Ectodermal cell (in vitro differentiated cells): ENCODE measurements at regions not wholly inside any gene's neighbourhood (a gene's known extent, or its start where the extent isn't known, plus 50 kb on each side); places are given as distances from the start of the nearest gene placed in this dataset.

ENCODE experiments used
- H3K27ac ChIP-seq: 2 replicates; pipeline ENCODE4 v1.7.0; 2013; ENCODE audit warnings: mild to moderate bottlenecking, low read depth, low read length; ENCODE audit not compliant: insufficient read depth, poor library complexity, severe bottlenecking
- H3K27me3 ChIP-seq: 2 replicates; pipeline ENCODE4 v1.7.0; 2013; ENCODE audit warnings: mild to moderate bottlenecking, low read length; ENCODE audit not compliant: insufficient read depth, control insufficient read depth, poor library complexity, severe bottlenecking
- H3K36me3 ChIP-seq: one replicate; pipeline ENCODE4 v1.7.0; 2013; ENCODE audit warnings: low read length; ENCODE audit not compliant: control insufficient read depth, insufficient read depth
- H3K4me1 ChIP-seq: one replicate; pipeline ENCODE4 v1.7.0; 2013; ENCODE audit warnings: low read length; ENCODE audit not compliant: control insufficient read depth, insufficient read depth
- H3K4me3 ChIP-seq: 2 replicates; pipeline ENCODE4 v1.7.0; 2013; ENCODE audit warnings: low read depth, low read length, control low read depth; ENCODE audit not compliant: insufficient read depth
- H3K9me3 ChIP-seq: 2 replicates; pipeline ENCODE4 v1.7.0; 2013; ENCODE audit warnings: mild to moderate bottlenecking, low read length, moderate library complexity; ENCODE audit not compliant: control insufficient read depth
- WGBS, 2 experiments: methylation state at CpG; one replicate each; pipeline ENCODE4 v1.1.7; 2013; ENCODE audit warnings: missing lambda C conversion rate in 2 of 2; 5-methylcytosine and 5-hydroxymethylcytosine counted together

GRCh38 chr5:2576823-2577222 lies 174.7 kb downstream of the IRX2 start:
- H3K4me3 ChIP-seq = no peak overlapping the region
- no peaks in the 10 kb centered on the region for H3K36me3 ChIP-seq
- 95% methylated on average over 11 of the region's 11 CpGs for WGBS, 2 experiments
- H3K9me3 ChIP-seq = no peaks in the 10 kb centered on the region
- no peak overlapping the region for H3K27ac ChIP-seq
- H3K27me3 ChIP-seq = no peaks in the 10 kb centered on the region
- no peaks in the 10 kb centered on the region for H3K4me1 ChIP-seq

- peaks cover under 1% of the 10 kb centered on the region for H3K4me1 ChIP-seq
- no peaks in the 10 kb centered on the region for H3K27me3 ChIP-seq
- 77 to 89% methylated on average over 1 of the region's 1 CpG for WGBS, 2 experiments
Measured at GRCh38 chr5:2575871-2576270, 175.6 kb downstream of the IRX2 start.

DNA sequence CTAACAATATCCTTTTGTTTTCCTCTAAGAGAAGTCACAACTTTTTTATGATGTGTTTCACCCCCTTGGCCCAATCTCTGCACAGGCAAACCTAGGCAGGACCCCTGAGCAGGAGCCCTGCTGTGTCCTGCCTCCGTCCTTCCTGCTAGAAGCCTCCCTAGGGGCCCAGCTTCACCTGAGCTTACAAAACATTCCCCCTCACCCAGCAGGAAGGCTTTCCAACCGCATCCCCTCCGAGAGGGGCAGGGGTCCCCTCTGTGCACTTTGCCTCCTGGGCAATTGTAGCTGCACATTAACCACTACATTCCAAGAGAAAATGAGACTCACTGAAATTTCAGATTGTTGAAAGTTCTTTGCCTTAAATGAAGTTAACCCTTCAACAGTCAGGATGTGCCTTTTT lies 176.2 kb downstream of the IRX2 start:
- H3K27me3 ChIP-seq = no peaks in the 10 kb centered on the region
- 35 to 44% methylated on average over 3 of the region's 3 CpGs for WGBS, 2 experiments
- H3K4me3 ChIP-seq = no peak overlapping the region
- H3K27ac ChIP-seq = no peak overlapping the region
- H3K4me1 ChIP-seq = peaks cover 6% of the 10 kb centered on the region
- H3K36me3 ChIP-seq = no peaks in the 10 kb centered on the region
- no peaks in the 10 kb centered on the region for H3K9me3 ChIP-seq

More at GRCh38 chr5:2575871-2576270, 175.6 kb downstream of the IRX2 start:
- Histone ChIP-seq H3K4me3 (no peak overlapping the region), H3K27ac (no peak overlapping the region), H3K36me3 (no peaks in the 10 kb centered on the region), H3K9me3 (no peaks in the 10 kb centered on the region)

GRCh38 chr5:2574155-2574554 lies 177.3 kb downstream of the IRX2 start:
- Histone ChIP-seq H3K36me3 (no peaks in the 10 kb centered on the region), H3K27me3 (no peaks in the 10 kb centered on the region), H3K4me1 (peaks cover 8% of the 10 kb centered on the region), H3K27ac (no peak overlapping the region), H3K9me3 (no peaks in the 10 kb centered on the region), H3K4me3 (no peak overlapping the region)
- 94 to 96% methylated on average over 5 of the region's 5 CpGs for WGBS, 2 experiments

GRCh38 chr5:2570586-2570985 lies 180.9 kb downstream of the IRX2 start:
- H3K27ac ChIP-seq = no peak overlapping the region
- WGBS, 2 experiments = 60 to 61% methylated on average over 10 of the region's 10 CpGs
- no peaks in the 10 kb centered on the region for H3K27me3 ChIP-seq
- H3K36me3 ChIP-seq = no peaks in the 10 kb centered on the region
- H3K9me3 ChIP-seq = no peaks in the 10 kb centered on the region
- peaks cover 8% of the 10 kb centered on the region for H3K4me1 ChIP-seq
- no peak overlapping the region for H3K4me3 ChIP-seq

DNA sequence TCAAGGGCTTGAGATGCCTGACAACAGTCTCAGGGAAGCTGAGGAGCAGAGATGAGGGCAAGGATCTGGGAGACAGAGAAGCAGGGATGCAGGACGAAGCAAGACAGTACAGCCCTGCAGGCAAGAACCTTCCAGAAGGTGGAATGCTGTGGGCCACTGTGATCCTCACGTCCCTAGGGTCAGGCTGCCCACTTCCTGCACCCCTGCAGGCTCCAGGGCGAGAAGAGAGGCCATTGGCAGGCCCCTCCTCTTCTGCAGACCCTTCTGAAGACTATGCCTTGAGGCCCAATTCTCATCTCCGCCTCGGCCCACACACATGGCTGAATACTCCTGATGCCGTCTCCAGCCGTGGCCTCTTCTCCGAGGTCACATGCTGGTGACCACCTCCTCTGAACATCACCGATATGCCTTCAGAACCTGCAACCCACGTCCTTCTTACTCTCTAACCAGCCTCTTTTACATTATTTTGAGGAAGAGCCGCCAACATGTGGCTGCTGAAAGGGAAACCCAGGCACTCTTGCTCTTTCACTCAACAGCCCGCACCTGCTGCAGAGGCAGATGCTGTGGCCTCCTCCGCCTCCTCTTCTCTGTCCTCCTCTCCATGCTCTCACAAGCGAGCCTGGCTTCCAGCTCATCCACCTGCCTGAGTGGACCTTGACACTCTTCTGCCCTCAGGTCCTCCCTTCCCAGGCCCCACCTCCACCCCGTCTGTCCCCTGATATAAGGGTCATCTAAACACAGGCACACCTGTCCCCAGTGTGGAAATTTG lies 181.5 kb downstream of the IRX2 start:
- no peak overlapping the region for H3K4me3 ChIP-seq
- no peaks in the 10 kb centered on the region for H3K36me3 ChIP-seq
- no peaks in the 10 kb centered on the region for H3K27me3 ChIP-seq
- H3K4me1 ChIP-seq = peaks cover 8% of the 10 kb centered on the region
- H3K27ac ChIP-seq = no peak overlapping the region
- no peaks in the 10 kb centered on the region for H3K9me3 ChIP-seq
- 92 to 94% methylated on average over 15 of the region's 15 CpGs for WGBS, 2 experiments

DNA sequence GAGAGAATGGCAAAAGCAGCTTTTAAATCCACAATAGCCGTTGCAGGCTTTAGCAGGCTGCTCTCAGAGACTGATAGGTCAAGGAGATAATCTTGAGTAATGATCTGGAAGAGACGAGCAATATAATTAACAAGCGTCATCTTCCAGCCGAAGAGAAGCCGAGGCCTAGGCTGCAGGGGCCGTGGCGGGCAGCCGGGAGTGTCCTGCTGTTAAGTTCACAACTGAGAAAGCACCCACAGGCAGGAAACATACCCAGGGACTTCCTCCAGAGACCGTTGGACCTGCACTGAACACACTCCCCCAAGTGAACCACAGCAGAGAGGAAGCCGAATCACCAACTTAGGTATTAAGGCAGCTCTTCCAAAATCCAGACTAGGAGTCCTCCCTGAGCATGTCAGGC lies 182.3 kb downstream of the IRX2 start:
- H3K27me3 ChIP-seq = no peaks in the 10 kb centered on the region
- no peak overlapping the region for H3K27ac ChIP-seq
- no peaks in the 10 kb centered on the region for H3K36me3 ChIP-seq
- no peaks in the 10 kb centered on the region for H3K9me3 ChIP-seq
- peaks cover 8% of the 10 kb centered on the region for H3K4me1 ChIP-seq
- no peak overlapping the region for H3K4me3 ChIP-seq
- WGBS, 2 experiments = 90 to 93% methylated on average over 10 of the region's 10 CpGs

GRCh38 chr5:2566284-2566683 lies 185.2 kb downstream of the IRX2 start:
- WGBS, 2 experiments = 91 to 93% methylated on average over 3 of the region's 3 CpGs
- Histone ChIP-seq H3K4me1 (peaks cover 8% of the 10 kb centered on the region), H3K9me3 (no peaks in the 10 kb centered on the region), H3K27me3 (no peaks in the 10 kb centered on the region), H3K4me3 (no peak overlapping the region), H3K36me3 (no peaks in the 10 kb centered on the region), H3K27ac (no peak overlapping the region)

- H3K27ac ChIP-seq = no peak overlapping the region
- WGBS, 2 experiments = 92 to 96% methylated on average over 6 of the region's 6 CpGs
- H3K9me3 ChIP-seq = no peaks in the 10 kb centered on the region
- H3K27me3 ChIP-seq = no peaks in the 10 kb centered on the region
- H3K36me3 ChIP-seq = no peaks in the 10 kb centered on the region
- H3K4me1 ChIP-seq = peaks cover 1% of the 10 kb centered on the region
- H3K4me3 ChIP-seq = no peak overlapping the region
Measured at GRCh38 chr5:2565147-2565546, 186.3 kb downstream of the IRX2 start.

DNA sequence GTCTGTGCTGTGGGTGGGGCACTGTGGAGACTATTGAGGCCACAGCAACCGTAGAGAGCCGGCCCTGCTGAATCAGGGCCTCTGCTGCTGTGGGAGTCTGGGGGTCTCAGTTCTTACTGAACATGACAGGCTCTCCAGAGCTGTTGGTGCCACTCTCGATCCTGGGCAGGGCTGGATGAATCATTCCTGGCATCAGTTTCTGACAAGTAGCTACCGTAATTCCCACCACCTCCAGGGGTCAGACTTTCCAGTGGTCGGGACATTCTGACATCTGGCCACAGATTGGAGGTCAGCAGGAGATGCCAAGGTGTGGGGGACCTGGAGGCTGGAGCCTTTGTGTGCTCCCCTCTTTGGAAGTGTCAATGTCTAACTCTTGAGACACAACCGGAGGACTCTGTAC lies 188.4 kb downstream of the IRX2 start:
- Histone ChIP-seq H3K4me3 (no peak overlapping the region), H3K36me3 (no peaks in the 10 kb centered on the region), H3K9me3 (no peaks in the 10 kb centered on the region), H3K4me1 (no peaks in the 10 kb centered on the region), H3K27me3 (no peaks in the 10 kb centered on the region), H3K27ac (no peak overlapping the region)
- 93% methylated on average over 6 of the region's 6 CpGs for WGBS, 2 experiments
